ENCODE measurements at regions not wholly inside any gene's neighbourhood (a gene's known extent, or its start where the extent isn't known, plus 50 kb on each side); places are given as distances from the start of the nearest gene placed in this dataset.

- DNase-seq = no peak
Measured at GRCh38 chr4:12293906-12294525, 865.3 kb upstream of the HS3ST1 start.

- DNase-seq = no peak
Measured at GRCh38 chr4:12286351-12286750, 857.7 kb upstream of the HS3ST1 start.

- no peak for DNase-seq
Measured at GRCh38 chr4:12270546-12270945, 841.9 kb upstream of the HS3ST1 start.

DNA sequence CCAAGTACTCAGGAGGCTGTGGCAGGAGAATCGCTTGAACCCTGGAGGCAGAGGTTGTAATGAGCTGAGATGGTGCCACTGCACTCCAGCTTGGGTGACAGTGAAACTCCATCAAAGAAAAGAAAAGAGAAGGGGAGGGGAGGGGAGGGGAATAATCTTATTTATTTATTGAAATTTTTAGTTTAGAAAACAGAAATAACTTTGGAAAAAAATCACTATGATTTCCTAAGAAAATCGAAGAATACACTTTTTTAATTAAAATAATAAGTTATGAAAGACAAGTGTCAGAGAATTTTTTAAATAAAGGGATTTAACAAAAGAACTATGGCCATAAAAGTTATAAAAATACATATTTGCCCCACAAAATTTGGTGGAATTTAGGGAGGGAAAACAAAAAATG lies 836.9 kb upstream of the HS3ST1 start:
- no peak for DNase-seq

DNA sequence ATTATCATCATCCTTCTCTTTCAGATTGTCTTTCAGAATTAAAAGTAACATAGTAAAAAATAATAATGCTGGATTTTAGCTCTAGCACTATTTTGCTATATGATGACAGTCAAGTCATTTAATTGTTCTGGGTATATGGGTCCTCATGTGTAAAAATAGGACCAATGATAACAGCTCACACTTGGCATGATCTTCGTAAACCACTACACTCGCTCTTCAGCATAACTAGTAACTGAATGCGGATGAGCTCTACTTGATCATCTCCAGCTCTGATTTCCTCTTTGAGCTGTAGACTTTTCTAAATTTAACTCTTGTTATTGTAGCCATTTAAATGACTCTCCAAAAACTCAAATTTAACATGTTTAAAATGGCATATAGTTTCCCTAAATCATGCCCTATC lies 831.8 kb upstream of the HS3ST1 start:
- DNase-seq = no peak

DNA sequence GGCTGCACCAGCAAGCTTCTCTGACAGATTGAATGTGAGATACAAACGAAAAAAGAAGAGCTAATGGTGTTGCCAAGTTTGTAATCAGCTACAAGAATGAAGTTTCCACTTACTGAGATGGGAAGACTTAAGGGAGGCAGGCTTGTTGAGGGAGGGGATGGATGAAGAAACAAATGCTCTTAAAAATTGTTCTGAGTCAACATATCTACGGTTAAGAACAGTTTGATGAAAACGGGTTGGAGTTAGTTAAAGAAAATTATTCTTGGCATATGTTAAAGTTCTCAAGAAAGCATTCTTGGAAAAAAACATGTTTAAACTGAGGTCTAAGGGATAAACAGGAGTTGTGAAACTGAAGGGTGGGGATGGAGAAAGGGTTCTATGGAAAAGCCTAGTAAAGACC lies 816.3 kb upstream of the HS3ST1 start:
- DNase-seq = no peak

GRCh38 chr4:12242354-12242753 lies 813.7 kb upstream of the HS3ST1 start:
- no peak for DNase-seq

DNA sequence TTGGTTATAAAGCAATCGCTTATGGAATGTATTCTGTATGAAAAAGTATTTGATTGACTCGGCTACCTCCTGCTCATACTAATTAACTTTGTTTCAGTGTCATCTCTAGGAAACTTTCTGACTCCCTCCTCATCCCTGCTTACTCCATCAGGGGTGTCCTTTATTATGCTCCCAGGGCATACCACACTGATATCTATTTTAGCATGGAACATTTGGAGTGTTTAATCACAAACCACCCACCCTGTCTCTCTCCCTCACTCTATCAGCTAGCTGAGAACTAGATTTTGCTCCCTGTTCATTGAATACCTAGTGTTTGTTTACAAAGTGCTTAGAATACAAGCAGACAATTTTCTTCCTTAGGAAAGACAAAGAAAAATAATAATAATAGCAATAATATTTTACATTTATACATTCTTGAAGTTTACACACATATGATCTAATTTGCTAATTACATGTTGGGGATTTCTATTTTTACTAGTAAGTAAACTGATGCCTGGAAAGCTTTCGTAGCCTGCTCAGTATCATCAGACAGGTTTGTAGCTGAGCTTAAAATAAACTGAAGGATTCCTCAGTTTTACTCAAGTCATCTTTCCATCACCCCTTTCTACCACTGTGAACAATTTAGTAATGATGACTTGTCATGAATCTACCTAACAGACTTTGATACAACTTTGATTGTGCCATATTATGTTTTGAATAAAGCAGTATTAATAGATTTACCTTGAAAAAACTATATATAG lies 811.4 kb upstream of the HS3ST1 start:
- DNase-seq = no peak

DNA sequence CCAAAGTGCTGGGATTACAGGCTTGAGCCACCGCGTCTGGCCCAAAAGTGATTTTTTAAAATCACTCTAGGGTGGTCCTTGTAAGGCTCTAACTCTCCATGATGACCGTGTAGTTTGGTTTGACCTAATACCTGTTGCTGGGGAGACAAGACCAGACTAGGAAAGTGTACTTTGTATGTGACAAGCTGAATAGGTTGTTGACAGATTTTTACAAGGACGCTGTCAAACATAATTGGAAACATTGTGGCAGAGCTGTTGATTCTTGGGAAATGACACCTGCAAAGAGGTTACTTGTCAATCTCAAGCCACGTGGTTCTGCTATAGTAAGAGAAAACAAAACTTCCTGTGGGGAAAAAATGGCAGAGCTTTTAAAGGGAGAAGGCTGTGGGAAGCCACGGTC lies 802.4 kb upstream of the HS3ST1 start:
- DNase-seq = no peak

GRCh38 chr4:12221031-12221430 lies 792.3 kb upstream of the HS3ST1 start:
- peak; percentile 63 for DNase-seq

- peak; percentile 62 for DNase-seq
Measured at GRCh38 chr4:12211636-12212035, 782.9 kb upstream of the HS3ST1 start.

DNA sequence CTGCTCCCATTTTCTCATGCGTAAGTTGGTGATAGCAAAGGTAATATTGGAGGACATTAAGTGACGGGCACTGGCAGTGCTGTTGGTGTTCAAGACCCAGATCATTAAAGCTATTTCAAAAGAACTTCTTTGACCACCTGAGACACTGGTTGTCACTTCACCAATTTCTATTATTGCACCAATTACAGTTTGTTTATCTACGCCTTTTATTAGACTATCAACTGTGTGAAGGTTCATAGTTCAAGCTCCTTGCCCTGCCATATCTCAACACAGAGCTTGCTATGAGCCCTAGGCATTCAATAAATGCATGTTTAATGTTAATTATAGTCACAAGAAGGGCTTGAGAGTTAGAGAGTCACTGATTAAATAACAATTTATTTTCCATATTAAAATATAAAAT lies 778.7 kb upstream of the HS3ST1 start:
- no peak for DNase-seq

DNA sequence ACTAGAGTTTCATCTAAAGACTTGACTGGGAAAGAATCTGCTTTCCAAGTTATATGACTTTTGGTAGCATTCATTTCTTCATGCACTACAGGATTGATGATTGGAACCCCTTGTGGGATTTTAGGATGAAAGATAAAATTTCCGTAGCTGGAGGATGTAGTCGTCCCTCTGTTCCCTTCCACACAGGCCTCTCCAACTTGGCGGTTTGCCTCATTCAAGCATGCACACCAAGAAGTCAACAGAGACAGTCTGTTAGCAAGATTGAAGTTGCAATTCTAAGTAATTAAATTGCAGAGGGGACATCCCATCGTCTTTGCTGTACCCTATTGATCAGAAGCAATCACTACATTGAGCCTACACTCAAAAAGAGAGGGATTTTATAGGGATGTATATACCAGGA lies 777.4 kb upstream of the HS3ST1 start:
- DNase-seq = no peak

DNA sequence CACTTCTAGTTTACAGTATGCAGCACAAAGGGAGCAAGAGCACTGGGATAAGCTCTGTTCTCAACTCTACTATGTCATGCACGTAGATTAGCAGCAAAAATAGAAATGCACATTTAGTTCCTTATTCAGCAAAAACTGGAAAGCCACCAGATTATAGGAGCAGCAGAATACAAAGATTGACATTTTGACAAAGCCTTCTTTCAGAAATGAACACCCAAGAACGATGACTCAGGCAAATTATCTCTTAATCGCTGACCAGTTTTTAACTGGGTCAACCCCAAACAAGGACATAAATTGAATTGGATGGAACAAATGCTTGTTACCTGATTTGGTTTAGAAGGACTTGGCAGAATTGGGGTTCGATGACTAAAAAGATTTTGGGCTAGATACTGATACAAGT lies 775.3 kb upstream of the HS3ST1 start:
- peak; percentile 53 for DNase-seq

GRCh38 chr4:12200226-12200625 lies 771.5 kb upstream of the HS3ST1 start:
- no peak for DNase-seq

- DNase-seq = no peak
Measured at GRCh38 chr4:12186526-12186925, 757.8 kb upstream of the HS3ST1 start.

GRCh38 chr4:12178614-12179610 lies 750.2 kb upstream of the HS3ST1 start:
- DNase-seq = peak; percentile 20

- DNase-seq = no peak
Measured at GRCh38 chr4:12177416-12177815, 748.7 kb upstream of the HS3ST1 start.

GRCh38 chr4:12173496-12173895 lies 744.8 kb upstream of the HS3ST1 start:
- DNase-seq = peak; percentile 36

- DNase-seq = no peak
Measured at GRCh38 chr4:12172198-12172973, 743.7 kb upstream of the HS3ST1 start.

DNA sequence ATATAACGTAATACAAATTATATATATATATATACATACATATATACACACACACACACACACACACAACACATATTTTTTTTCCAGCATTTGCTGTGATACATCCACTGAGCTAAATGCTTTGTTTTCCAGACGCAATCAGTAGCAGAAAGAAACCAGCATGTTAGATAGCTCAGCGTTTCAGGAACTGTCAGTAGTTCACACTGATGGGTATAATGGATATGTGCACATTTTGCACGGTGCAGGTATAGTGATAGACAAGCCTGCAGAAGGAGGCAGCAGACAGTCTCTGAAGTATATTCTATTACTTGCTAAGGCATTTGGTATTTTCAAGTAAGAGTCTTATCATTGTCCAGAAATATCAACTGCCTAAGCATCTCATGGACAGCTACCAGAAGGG lies 741.6 kb upstream of the HS3ST1 start:
- DNase-seq = no peak

- DNase-seq = peak; percentile 5
Measured at GRCh38 chr4:12165616-12166015, 736.9 kb upstream of the HS3ST1 start.

DNA sequence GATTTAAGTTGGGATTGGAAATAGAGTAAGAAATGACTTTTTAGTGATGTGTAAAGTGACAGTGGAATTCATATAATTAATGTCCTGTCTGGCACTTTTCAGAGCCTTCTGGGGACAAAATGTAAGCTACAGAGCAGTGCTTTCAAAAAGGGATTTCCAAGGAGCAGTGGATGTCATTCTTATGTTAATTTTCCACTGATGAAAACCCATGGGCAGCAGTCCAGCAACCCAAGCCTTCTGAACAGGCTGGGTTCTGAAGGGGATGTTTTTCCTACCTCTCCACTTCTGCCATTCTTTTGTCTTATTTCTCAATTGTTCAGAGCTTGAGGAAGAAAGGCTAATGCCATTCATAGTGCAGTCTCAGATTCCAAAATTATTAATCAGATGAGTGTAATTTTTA lies 717.6 kb upstream of the HS3ST1 start:
- DNase-seq = no peak

Data from OCI-M1 (cell line).